HG03378 (cell line): ENCODE measurements at regions not wholly inside any gene's neighbourhood (a gene's known extent, or its start where the extent isn't known, plus 50 kb on each side); places are given as distances from the start of the nearest gene placed in this dataset.
"Not testable (repeated sequence)": the region's sequence is repeated elsewhere in the genome, so short reads cannot be mapped to it uniquely, and the experiment has no call there.

Source experiments
- ATAC-seq: cut with Tn5 transposase; IDR thresholded peaks from one replicate; pipeline ENCODE4 v1.9.1; 2021; ENCODE audit warnings: mild to moderate bottlenecking, moderate library complexity; ENCODE audit not compliant: unreplicated experiment

DNA sequence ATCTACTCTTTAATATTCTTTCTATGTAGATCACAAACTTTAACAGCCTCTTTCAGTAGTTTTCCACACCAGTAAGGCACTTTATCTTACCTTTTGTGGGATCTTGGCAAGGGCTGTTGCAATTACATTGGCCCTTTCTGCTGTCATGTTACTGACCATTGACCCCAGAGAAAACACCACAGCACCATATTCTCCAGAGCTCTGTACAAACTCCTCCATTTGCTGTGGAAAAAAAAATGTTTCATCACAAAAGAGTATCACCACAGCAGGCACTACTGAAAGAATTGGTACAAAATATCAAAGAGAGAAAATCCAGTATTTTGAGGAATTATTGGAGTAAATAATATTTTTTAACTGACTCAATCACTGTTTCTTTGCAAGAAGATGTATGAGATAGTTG lies 62.3 kb upstream of the UGT2A3 start:
- not testable (repeated sequence) for ATAC-seq

DNA sequence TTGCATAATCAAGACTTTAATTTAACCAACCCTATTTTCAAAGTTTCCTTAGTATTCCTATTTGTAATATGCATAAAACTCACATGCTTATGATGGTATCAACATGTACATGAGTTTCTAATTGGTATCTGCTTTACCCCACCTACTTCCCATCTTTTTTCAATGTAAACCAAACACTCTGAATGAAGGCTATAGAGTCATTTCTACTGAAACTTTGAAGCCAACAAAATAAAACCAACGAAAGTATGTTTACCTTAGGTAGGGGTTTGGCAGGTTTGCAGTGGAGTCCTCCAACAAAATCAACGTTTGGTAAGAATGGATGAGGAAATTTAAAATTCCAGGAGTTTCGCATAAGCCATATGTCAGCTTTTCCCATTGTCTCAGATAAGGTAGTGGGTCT lies 66.4 kb upstream of the UGT2A3 start:
- not testable (repeated sequence) for ATAC-seq

DNA sequence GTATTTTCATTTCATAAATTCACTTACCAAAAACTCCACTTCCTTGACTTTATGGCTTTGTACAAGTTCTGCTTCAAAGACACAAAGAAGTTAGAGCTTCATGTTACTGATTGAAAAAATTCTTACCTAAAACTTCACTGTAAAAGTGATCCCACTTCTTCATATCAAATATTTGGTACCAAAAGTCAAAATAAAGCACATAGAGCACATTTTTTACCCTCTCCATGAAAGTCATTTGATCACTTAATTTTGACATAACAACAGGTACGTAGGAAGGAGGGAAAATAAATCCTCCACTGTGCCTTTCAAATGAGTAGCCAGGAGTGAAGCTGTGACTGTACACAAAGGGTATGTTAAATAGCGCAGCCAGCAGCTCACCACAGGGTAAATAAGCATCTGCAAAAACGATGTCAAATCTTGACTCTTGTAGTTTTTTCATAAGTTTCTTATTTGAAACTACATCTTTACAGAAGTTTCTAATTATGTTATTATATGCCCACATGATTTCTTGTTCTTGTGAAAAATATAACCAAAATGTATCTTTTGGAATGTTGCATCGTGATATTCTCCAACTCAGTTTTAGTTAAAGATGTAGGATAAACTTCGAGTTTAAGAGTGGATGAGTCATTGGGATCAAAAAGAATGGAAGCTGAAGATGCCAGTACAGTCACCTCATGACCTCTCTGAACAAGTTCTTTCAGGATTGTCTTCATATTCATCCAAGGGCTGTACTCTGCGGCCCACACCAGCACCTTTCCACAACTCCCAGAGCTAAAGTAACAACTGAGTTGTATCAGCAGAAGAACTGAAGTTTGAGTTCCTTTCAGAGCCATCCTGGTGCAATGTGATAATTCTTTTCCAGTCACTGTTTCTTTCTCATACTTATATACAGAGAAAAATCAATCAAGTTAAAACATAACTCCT lies 68.2 kb upstream of the UGT2A3 start:
- not testable (repeated sequence) for ATAC-seq

DNA sequence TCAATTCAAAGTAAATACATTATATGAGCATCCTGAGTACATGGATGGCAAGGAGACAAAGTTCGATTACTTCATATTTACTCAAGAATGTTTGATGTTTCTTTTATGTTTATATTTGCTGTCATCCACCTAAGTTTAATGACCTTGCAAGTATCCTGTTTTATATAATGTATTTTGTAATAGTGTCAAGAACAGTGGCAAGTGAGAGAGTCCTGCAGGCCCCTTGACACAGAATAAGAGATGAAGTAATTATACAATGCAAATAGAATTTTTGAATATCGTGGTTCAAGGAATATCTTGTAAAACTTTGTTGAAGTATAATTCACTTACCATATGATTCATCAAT lies 68.8 kb upstream of the UGT2A3 start:
- ATAC-seq, result not testable (repeated sequence)

DNA sequence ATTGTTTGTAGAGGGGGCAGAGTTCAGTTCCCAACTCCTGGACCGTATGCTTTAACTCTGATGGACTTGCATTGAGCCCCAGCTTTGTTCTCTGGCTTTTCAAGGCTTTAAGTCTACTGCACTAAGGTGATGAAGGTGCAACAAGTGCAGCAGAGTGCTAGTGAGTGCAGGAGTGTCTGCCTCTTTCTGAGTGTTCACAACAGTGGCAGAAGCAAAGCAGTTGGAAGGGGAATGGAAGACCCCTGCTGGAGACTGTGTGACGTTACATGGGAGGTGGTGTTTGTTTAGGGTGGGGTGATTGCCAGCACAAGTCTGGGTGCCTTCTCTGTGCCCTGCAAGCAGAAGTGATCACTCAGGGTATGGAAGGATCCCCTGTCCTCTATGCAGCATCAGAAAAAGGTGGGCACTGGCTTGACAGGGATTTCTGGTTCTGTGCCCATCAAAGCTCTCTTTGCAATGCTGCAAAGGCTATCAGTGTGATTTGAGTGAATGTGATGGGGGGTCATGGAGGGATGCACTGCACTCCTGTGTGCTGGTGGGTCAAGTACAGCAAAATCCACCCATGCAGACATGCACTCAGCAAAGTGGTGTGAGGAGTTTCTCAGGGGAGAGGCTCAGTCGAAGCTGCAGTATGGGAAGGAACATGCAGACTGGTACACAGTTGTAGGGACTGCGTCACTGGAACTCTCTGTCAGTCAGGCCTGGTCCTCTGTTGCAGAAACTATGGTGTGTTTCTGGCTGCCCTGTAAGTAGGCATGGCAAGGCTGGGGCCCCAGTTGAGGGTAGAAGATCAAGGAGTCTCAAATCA lies 70.9 kb upstream of the UGT2B7 start:
- ATAC-seq, result peak; percentile 82

DNA sequence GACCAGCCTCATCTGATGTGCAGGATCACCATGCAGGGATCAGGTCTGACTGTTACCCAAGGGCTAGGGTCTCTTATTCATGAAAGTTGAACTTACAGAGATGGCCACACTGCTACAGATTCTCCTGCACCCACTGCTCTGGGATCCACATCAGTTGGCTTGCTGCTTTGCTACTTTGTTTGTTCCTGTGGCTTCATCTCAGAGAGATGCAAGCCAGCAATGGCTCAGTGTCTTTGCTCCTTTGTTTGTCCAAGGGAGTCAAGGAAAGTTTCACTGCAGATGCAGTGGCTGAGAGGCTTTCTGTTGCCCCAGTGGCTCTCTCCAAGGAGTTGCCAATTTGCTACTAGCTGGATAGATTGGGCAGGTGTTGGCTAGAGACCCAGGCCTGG lies 70.3 kb upstream of the UGT2B7 start:
- no peak for ATAC-seq

DNA sequence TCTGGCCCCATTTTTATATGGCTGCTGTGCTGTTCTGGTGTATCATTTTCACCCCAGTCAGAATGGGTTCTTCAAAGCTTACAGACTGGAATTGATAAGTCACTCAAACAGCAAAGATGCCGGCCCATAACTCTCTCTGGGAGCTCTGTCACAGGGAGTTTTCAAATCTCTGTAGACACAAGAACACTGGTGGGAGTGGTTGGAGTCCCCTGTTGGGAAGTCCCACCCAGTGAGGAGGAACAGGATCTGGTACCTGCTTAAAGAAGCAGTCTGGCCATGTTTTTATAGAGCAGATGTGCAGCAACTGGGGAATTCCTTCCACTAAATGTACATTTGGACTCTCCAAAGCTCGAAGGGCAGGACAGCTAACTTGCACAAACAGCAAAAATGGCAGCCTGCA lies 69.3 kb upstream of the UGT2B7 start:
- no peak for ATAC-seq

DNA sequence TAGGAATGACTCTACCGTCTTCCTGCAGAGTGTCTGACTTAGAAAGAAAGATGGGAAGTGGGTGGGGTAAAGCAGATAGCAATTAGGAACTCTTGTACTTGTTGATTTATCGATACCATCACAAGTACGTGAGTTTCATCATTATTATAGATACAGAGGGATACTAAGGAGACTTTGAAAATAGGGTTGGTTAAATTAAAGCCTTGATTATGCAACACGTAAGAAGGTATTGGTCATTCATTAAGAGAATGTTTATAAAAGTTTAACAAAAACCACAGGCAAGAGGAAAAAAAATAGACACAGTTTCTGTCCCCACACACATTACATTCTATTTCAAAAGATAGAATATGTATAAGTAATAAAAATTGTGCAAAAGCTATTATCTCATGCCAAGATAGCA lies 65.9 kb upstream of the UGT2B7 start:
- no peak for ATAC-seq

DNA sequence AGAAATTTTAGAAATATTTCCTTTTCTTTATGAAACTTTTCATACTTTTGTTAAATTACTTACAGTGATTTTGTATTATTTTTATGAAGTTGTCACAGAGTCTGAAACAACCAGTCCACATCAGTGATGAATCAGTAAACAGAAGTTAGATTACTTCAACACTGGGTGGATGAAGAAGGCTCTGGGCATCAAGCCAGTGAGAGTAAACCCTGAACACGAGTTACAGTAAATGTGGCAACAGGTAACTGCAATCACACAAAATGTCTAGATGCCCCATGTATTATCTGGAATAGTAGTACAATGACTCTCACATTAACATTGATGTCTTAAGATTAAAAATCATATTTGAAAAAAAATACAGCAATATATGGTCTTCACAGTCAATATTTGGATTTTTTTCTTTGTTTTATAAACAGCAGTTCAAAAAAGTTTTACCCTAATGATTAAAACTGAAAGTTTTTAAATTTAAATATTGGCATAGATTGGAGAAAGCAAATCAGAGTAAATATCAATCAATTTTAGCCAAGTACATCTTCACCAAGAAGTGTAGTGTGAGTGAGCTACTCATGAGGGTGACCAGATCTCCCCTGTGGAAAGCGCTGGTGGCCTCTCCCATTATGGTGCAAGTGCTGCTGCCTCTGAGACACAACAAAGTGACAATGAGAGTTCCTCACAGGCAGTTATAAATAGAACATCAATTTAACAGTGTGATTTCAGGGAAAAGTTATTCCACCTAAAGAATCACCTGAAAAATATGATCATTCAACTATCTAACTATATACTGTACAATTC lies 63.2 kb upstream of the UGT2B7 start:
- ATAC-seq, result no peak

DNA sequence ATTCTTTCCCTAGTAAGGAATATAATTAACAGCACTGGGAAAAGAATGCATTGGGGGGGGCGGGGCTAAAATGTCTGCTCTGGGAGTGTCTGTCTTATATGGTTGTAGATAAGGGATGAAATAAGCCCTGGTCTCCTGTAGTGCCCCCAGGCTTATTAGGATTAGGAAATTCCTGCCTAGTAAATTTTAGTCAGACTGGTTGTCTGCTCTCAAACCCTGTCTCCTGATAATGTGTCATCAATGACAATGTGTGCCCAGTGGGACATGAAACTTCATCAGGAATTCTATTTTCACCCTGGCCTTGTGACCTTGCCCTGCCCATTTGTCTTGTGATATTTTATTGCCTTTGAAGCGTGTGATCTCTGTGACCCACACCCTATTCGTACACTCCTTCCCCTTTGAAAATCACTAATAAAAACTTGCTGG lies 61.9 kb upstream of the UGT2B7 start:
- ATAC-seq, result not testable (repeated sequence)

DNA sequence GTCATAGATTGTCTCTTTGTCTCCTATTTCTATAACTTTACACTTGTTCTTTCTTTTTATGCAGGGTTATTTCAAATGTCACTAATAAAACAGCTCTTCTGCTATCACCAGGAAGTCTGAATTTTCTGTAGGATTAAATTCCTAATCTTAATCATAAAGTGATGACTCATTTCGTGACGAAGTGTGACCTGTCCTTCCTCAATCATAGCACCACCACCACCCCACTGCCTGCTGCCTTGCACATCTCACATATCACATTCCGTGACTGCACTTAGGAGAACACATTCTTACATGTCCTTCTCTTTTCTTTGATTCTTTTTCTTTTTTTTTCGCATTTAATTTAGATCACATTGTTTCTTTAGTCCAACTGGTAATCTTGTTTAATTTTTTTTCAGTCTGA lies 57.7 kb upstream of the UGT2B7 start:
- ATAC-seq, result no peak

DNA sequence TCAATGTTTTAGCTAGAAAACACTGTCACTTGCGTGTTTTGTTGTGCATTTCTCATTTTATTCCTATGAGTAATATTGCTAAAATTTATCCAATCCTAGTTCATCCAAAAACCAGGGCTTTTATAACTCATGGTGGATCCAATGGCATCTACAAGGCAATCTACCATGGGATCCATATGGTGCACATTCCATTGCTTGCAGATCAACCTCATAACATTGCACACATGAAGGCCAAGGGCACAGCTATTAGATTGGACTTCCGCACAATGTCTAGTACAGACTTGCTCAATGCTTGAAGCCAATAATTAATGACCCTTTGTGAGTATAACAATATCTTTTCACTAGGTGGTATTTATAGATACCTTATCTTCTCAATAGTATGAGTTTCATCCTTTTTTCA lies 57.2 kb upstream of the UGT2B7 start:
- ATAC-seq, result no peak

DNA sequence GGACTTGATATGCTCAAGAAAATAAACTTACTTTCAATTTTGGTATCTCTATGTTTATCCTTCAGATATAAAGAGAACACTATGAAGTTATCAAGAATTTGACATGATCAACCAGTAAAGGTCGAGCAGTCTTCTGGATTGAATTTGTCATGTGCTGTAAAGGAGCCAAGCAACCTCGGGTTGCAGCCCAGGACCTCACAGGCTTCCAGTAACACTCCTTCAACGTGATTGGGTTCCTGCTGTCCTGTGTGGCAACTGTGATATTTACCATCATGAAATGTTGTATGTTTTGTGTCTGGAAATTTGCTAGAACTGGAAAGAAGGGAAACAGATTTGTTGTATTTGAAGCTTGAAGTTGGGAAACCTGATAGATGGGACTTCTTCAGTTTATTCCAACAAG lies 52.0 kb upstream of the UGT2B7 start:
- no peak for ATAC-seq
